Adrenal gland (tissue), 9 donors: ENCODE measurements at regions not wholly inside any gene's neighbourhood (a gene's known extent, or its start where the extent isn't known, plus 50 kb on each side); places are given as distances from the start of the nearest gene placed in this dataset.

ENCODE experiments used
- DNase-seq, 7 donors: peaks; one replicate each; pipeline ENCODE4 v3.0.0-alpha.2; 2019 to 2020
- H3K27ac ChIP-seq, 5 donors: fragments of 200-600 bp; sonication (generic) in 4 of 5; 1 replicate in 3 of 5; 2 replicates in 2 of 5; pipeline versions ENCODE4 v1.5.1 to v1.8.0; 2016 to 2020; ENCODE audit warnings: mild to moderate bottlenecking in 1 of 5
- H3K27me3 ChIP-seq: fragments of 200-600 bp; 2 replicates; pipeline ENCODE4 v1.8.0; 2021
- H3K36me3 ChIP-seq, 2 donors: fragments of 200-600 bp; replicated peaks in 1 of 2; 1 replicate in 1 of 2; 2 replicates in 1 of 2; pipeline versions ENCODE4 v1.5.1 to v1.8.0; 2018 to 2022
- H3K4me1 ChIP-seq, 2 donors: fragments of 200-600 bp; replicated peaks in 1 of 2; 1 replicate in 1 of 2; 2 replicates in 1 of 2; pipeline versions ENCODE4 v1.5.1 to v1.8.0; 2018 to 2021
- H3K4me3 ChIP-seq, 4 donors: fragments of 200-600 bp; sonication (generic) in 3 of 4; one replicate each; pipeline ENCODE4 v1.5.1; 2016 to 2018
- H3K9me3 ChIP-seq, 3 donors: fragments of 200-600 bp; sonication (generic) in 1 of 3; replicated peaks in 1 of 3; 1 replicate in 2 of 3; 2 replicates in 1 of 3; pipeline versions ENCODE4 v1.5.1 to v1.8.0; 2016 to 2021
- CTCF ChIP-seq, 6 experiments: fragments of 450-650 bp in 4 of 6; fragments of 200-600 bp in 2 of 6; sonication (generic) in 1 of 6; IDR thresholded peaks; 1 replicate in 5 of 6; 2 replicates in 1 of 6; pipeline versions ENCODE4 v1.5.1 to v1.8.0; 2016 to 2021; ENCODE audit warnings: antibody characterized with exemption in 6 of 6, mild to moderate bottlenecking in 2 of 6, moderate library complexity in 1 of 6
- POLR2A ChIP-seq, 2 donors: fragments of 450-650 bp; IDR thresholded peaks; one replicate each; pipeline ENCODE4 v1.6.1; 2017; ENCODE audit warnings: antibody characterized with exemption in 2 of 2, mild to moderate bottlenecking in 2 of 2, moderate library complexity in 1 of 2
- WGBS, 4 donors: extraction: QIAGEN DNeasy Blood & Tissue Kit in 2 of 4; methylation state at CpG; one replicate each; pipeline versions ENCODE4 v1.1.5 to v1.1.7; 2013 to 2017; 5-methylcytosine and 5-hydroxymethylcytosine counted together
- intact Hi-C, 2 donors: fragments of 100-400 bp; cut with DNase I; formaldehyde crosslinking; loops; one replicate each; pipeline versions ENCODE4 v1.14.1 to v1.15.0; 2022 to 2023
- donor health status: healthy with polysubstance abuse.
- donor health status: Bipolar disorder and iron deficiency.
- donor health status: DM: yes; HTN: yes; CAD: no.
- donor health status: DM: no; HTN: no; CAD: no.
- donor health status: DM: no; HTN: no; CAD: no.

- peak overlapping the region in 2 of 5 donors; percentile 52 to 70 for H3K27ac ChIP-seq
Measured at GRCh38 chr7:149714081-149714909, 59.1 kb downstream of the ZNF467 start.

GRCh38 chr7:149713731-149714068, 59.7 kb downstream of the ZNF467 start:
- H3K36me3 ChIP-seq, result no peaks in the 10 kb centered on the region

More at GRCh38 chr7:149714081-149714909, 59.1 kb downstream of the ZNF467 start:
- no peaks in the 10 kb centered on the region for H3K27me3 ChIP-seq
- 4 to 16% (median 10%) methylated on average over 26 to 87 of the region's 88 CpGs for WGBS, 4 donors
- peak; percentile 84 to 93 (median 90) for DNase-seq
- intact Hi-C loops, result no loop called here
- H3K9me3 ChIP-seq, result peaks cover 2 to 14% (median 9%) of the 10 kb centered on the region in 3 donors
- TF ChIP-seq POLR2A (IDR thresholded peaks at IDR 0.05), result no peak
- no peak for TF ChIP-seq CTCF (IDR thresholded peaks at IDR 0.05)
- H3K4me3 ChIP-seq, result peak overlapping the region in 2 of 4 donors; percentile 24 to 88
- H3K4me1 ChIP-seq, result peaks cover 7 to 21% of the 10 kb centered on the region in 2 donors
- no peaks in the 10 kb centered on the region for H3K36me3 ChIP-seq

GRCh38 chr7:149713061-149713730, 60.2 kb downstream of the ZNF467 start:
- H3K27ac ChIP-seq, result no peak overlapping the region
- peak in 1 of 7 donors; percentile 45 for DNase-seq
- H3K36me3 ChIP-seq, result no peaks in the 10 kb centered on the region
- H3K27me3 ChIP-seq, result no peaks in the 10 kb centered on the region
- H3K9me3 ChIP-seq, result peaks cover 2 to 14% (median 9%) of the 10 kb centered on the region in 3 donors
- WGBS, 4 donors, result 84 to 90% (median 86%) methylated on average over 14 to 16 of the region's 16 CpGs
- TF ChIP-seq POLR2A (IDR thresholded peaks at IDR 0.05) (no peak), CTCF (IDR thresholded peaks at IDR 0.05) (no peak)
- H3K4me1 ChIP-seq, result peaks cover 7 to 21% of the 10 kb centered on the region in 2 donors
- H3K4me3 ChIP-seq, result no peak overlapping the region
- intact Hi-C loops, result no loop called here

More at GRCh38 chr7:149713731-149714068, 59.7 kb downstream of the ZNF467 start:
- intact Hi-C loops, result no loop called here
- Histone ChIP-seq H3K4me1 (peaks cover 7 to 21% of the 10 kb centered on the region in 2 donors), H3K27ac (no peak overlapping the region), H3K27me3 (no peaks in the 10 kb centered on the region), H3K9me3 (peaks cover 2 to 14% (median 9%) of the 10 kb centered on the region in 3 donors), H3K4me3 (peak overlapping the region in 2 of 4 donors; percentile 24 to 88)
- TF ChIP-seq POLR2A (IDR thresholded peaks at IDR 0.05) (no peak), CTCF (IDR thresholded peaks at IDR 0.05) (no peak)
- peak in 2 of 7 donors; percentile 12 to 51 for DNase-seq
- WGBS, 4 donors, result 71 to 90% (median 79%) methylated on average over 2 to 26 of the region's 26 CpGs

- Histone ChIP-seq H3K27me3 (no peaks in the 10 kb centered on the region), H3K36me3 (no peaks in the 10 kb centered on the region), H3K4me3 (no peak overlapping the region), H3K4me1 (peaks cover 0 to 6% of the 10 kb centered on the region in 2 donors), H3K9me3 (peaks cover 2 to 14% (median 9%) of the 10 kb centered on the region in 3 donors), H3K27ac (no peak overlapping the region)
- 88 to 92% (median 88%) methylated on average over 7 of the region's 7 CpGs for WGBS, 4 donors
- no peak for TF ChIP-seq CTCF (IDR thresholded peaks at IDR 0.05)
- no peak for TF ChIP-seq POLR2A (IDR thresholded peaks at IDR 0.05)
- no peak for DNase-seq
- intact Hi-C loops, result no loop called here
Measured at GRCh38 chr7:149708026-149708425, 65.4 kb downstream of the ZNF467 start.
